ENCODE measurements at regions not wholly inside any gene's neighbourhood (a gene's known extent, or its start where the extent isn't known, plus 50 kb on each side); places are given as distances from the start of the nearest gene placed in this dataset.

DNA sequence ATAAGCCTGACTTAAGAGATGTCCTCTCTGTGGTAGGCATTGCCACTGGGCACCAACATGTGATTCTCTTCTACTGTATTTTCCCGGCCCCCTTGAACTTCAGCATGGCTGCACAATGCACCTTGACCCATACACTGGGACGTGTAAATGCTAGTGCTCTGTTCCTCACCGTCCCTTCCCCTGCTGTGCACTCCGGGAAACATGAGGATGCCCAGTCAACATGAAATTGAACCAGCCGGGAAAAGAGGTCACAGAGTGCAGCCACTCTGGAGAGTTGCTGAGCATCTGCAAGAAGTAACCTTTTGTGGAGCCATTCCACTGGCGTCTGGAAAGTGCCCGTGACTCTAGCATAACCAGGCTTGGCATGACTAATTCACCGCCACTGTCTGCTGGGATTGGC lies 646.7 kb downstream of the NPHP4 start:
- TF ChIP-seq, protein P1, sequence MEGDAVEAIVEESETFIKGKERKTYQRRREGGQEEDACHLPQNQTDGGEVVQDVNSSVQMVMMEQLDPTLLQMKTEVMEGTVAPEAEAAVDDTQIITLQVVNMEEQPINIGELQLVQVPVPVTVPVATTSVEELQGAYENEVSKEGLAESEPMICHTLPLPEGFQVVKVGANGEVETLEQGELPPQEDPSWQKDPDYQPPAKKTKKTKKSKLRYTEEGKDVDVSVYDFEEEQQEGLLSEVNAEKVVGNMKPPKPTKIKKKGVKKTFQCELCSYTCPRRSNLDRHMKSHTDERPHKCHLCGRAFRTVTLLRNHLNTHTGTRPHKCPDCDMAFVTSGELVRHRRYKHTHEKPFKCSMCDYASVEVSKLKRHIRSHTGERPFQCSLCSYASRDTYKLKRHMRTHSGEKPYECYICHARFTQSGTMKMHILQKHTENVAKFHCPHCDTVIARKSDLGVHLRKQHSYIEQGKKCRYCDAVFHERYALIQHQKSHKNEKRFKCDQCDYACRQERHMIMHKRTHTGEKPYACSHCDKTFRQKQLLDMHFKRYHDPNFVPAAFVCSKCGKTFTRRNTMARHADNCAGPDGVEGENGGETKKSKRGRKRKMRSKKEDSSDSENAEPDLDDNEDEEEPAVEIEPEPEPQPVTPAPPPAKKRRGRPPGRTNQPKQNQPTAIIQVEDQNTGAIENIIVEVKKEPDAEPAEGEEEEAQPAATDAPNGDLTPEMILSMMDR (IDR thresholded peaks at IDR 0.05; ENCODE audit: insufficient read depth, low read depth, low read length, missing control alignments) = no peak
- no peak overlapping the region for H3K4me3 ChIP-seq (ENCODE audit: low read depth, low read length)
- no peak for DNase-seq (ENCODE audit: low read depth)

DNA sequence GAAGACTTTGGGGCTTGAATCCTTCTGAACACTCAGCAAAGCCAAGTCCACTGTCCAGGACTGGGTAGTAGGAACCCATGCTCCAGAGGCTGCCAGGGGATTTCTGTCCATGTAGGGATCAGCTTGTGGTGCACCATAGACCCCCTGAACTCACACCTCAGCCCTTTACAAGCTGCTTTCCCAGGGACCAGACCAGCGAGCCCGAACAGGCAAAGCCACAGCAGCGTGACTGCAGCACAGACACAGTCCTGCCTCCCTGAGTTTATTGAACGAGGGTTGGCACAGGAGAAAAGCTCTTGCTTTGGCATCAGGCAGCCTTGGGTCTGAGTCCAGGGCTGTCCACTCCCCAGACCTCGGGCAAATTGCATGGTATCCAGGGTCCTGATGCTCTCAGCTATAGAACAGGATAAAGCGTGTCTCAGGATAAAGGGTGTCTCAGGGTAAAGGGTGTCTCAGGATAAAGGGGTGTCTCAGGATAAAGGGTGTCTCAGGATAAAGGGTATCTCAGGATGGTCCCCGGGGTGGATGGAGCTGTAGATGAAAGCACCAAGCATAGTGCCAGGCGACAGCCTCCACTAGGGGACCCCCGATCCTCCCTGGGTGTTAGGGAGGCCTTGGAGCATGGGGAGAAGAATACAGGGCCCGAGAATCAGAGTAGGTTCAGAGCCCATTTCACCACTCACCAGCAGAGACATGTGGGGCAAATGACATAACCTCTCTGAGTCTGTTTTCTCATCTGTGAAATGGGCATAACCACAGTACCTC lies 648.8 kb downstream of the NPHP4 start:
- TF ChIP-seq, protein P1 (IDR thresholded peaks at IDR 0.05; ENCODE audit: insufficient read depth, low read depth, low read length, missing control alignments) = no peak
- no peak overlapping the region for H3K4me3 ChIP-seq (ENCODE audit: low read depth, low read length)
- no peak for DNase-seq (ENCODE audit: low read depth)

DNA sequence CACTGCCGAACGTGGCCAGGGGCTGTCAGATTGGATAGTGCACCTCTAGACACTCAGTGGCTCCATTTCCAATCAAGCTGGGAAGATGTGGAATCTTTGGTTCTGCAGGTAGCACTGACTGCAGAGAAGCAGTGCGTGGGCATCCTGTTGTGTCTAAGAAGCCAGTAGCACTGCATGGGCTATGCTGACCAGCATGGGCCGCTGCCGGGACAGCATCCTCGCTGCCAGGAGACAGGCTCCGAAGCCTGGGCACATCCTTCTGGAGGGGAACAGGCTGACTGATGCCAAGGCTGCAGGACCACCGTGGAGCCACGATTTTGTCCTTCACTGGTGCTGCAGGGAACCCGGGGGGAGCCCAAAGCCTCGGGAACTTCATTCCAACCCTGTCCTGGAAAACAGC lies 649.4 kb downstream of the NPHP4 start:
- TF ChIP-seq, protein P1 (IDR thresholded peaks at IDR 0.05; ENCODE audit: insufficient read depth, low read depth, low read length, missing control alignments) = no peak
- DNase-seq (ENCODE audit: low read depth) = no peak
- no peak overlapping the region for H3K4me3 ChIP-seq (ENCODE audit: low read depth, low read length)

DNA sequence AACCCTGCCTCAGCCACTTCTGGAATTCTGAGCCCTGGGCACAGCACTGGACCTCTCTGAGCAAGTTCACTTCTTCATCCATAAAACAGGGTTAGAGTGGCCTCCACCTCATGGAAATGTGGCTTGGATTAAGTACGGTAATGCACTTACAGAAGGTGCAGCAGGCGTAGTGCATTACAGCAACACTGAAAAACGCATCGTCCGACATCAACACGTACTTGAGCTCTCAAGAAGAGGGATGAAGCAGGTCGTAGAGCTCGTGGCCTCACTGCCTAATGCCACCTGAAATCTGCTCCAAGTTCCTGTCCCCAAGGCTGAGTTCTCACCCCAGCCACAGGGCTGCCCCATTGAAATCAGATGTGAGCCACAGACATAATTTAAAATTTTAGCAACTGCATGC lies 650.1 kb downstream of the NPHP4 start:
- DNase-seq (ENCODE audit: low read depth) = no peak
- TF ChIP-seq, protein P1 (IDR thresholded peaks at IDR 0.05; ENCODE audit: insufficient read depth, low read depth, low read length, missing control alignments) = no peak
- H3K4me3 ChIP-seq (ENCODE audit: low read depth, low read length) = no peak overlapping the region

DNA sequence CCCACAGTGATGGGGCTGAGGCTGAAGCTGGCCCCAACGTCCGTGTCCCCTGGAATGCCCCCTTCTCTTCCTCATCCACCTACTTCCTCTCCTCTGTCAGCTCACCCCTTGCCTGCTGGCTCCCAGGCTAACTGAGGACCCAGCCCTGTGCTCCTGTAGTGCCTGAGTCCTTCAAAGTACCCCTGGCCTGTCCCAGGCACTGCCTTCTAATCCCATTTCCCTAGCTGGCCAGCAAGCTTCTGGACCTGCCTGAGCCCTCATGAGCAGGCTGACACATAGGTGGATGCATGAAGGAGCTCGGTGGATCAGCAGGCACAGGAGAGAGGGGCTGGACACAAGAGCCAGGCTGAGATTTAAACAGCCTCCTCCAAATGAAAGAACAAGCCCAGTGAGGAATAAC lies 650.8 kb downstream of the NPHP4 start:
- H3K4me3 ChIP-seq (ENCODE audit: low read depth, low read length) = no peak overlapping the region
- TF ChIP-seq, protein P1 (IDR thresholded peaks at IDR 0.05; ENCODE audit: insufficient read depth, low read depth, low read length, missing control alignments) = no peak
- DNase-seq (ENCODE audit: low read depth) = no peak

DNA sequence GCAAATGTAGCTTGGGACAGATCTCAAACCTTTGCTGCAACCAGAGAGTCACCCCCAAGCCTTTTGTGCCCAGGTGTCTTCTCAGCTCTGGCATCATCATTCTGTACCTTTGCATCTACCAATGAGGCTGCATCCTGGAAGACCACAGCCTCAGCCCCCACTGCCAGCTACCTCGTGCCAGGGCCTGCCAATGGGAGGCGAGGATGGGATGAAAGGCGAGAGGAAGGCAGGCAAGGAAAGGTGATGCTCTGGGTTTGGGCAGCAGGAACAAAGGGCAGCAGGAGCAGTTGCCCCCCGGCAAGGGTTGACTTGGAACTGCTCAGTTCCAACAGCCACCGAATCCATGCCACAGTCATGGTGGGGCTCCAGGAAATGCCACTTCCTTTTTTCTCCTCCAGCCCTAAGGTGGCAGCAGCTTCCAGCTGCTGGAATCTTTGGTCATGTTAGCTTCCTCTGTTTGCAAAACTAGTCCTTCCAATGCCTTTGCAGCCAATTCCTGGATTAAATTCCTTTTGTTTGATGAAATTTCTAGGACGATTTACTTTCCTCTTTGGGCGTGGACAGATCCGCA lies 651.6 kb downstream of the NPHP4 start:
- TF ChIP-seq, protein P1 (IDR thresholded peaks at IDR 0.05; ENCODE audit: insufficient read depth, low read depth, low read length, missing control alignments) = no peak
- H3K4me3 ChIP-seq (ENCODE audit: low read depth, low read length) = no peak overlapping the region

More for the DNA sequence above, 651.6 kb downstream of the NPHP4 start:
- DNase-seq (ENCODE audit: low read depth) = no peak

Measured in GM12865 (cell line).